Ascending aorta (tissue), 2 donors: ENCODE measurements at regions not wholly inside any gene's neighbourhood (a gene's known extent, or its start where the extent isn't known, plus 50 kb on each side); places are given as distances from the start of the nearest gene placed in this dataset.

Experiments
- DNase-seq, 2 donors: peaks; one replicate each; pipeline ENCODE4 v3.0.0-alpha.2; 2019; ENCODE audit warnings: low spot score in 2 of 2
- H3K27ac ChIP-seq, 2 donors: fragments of 200-600 bp; sonication (generic); one replicate each; pipeline ENCODE4 v1.5.1; 2016 to 2017; ENCODE audit warnings: mild to moderate bottlenecking in 1 of 2
- H3K27me3 ChIP-seq: fragments of 200-600 bp; sonication (generic); one replicate; pipeline ENCODE4 v1.5.1; 2017
- H3K36me3 ChIP-seq, 2 donors: fragments of 200-600 bp; sonication (generic); one replicate each; pipeline ENCODE4 v1.5.1; 2016
- H3K4me1 ChIP-seq, 2 donors: fragments of 200-600 bp; sonication (generic); one replicate each; pipeline ENCODE4 v1.5.1; 2016 to 2017; ENCODE audit warnings: mild to moderate bottlenecking in 1 of 2
- H3K4me3 ChIP-seq, 2 donors: fragments of 200-600 bp; sonication (generic); one replicate each; pipeline ENCODE4 v1.5.1; 2016 to 2017; ENCODE audit warnings: mild to moderate bottlenecking in 1 of 2
- H3K9me3 ChIP-seq, 2 donors: fragments of 200-600 bp; sonication (generic); one replicate each; pipeline ENCODE4 v1.5.1; 2016
- CTCF ChIP-seq, 3 experiments: fragments of 200-600 bp in 2 of 3; fragments of 450-650 bp in 1 of 3; sonication (generic) in 2 of 3; IDR thresholded peaks; one replicate each; pipeline ENCODE4 v1.5.1; 2016 to 2019; ENCODE audit warnings: antibody characterized with exemption in 3 of 3, mild to moderate bottlenecking in 1 of 3, moderate library complexity in 1 of 3
- intact Hi-C: fragments of 100-400 bp; cut with DNase I; formaldehyde crosslinking; loops from one replicate; pipeline ENCODE4 v1.15.1; 2023

- Histone ChIP-seq H3K4me3 (no peak overlapping the region), H3K27me3 (no peaks in the 10 kb centered on the region), H3K9me3 (no peaks in the 10 kb centered on the region), H3K27ac (no peak overlapping the region), H3K36me3 (no peaks in the 10 kb centered on the region), H3K4me1 (no peaks in the 10 kb centered on the region)
- no peak for TF ChIP-seq CTCF (IDR thresholded peaks at IDR 0.05)
- no peak for DNase-seq
- intact Hi-C loops: no loop called here
These were observed 793.7 kb upstream of the SLITRK5 start for GRCh38 chr13:86877441-86877840.

- no peak overlapping the region for H3K4me3 ChIP-seq
- H3K9me3 ChIP-seq: no peaks in the 10 kb centered on the region
- intact Hi-C loops: no loop called here
- H3K36me3 ChIP-seq: no peaks in the 10 kb centered on the region
- no peaks in the 10 kb centered on the region for H3K27me3 ChIP-seq
- H3K27ac ChIP-seq: no peak overlapping the region
- no peak for TF ChIP-seq CTCF (IDR thresholded peaks at IDR 0.05)
- DNase-seq: no peak
- H3K4me1 ChIP-seq: no peaks in the 10 kb centered on the region
These were observed 792.4 kb upstream of the SLITRK5 start for GRCh38 chr13:86878781-86879180.

- TF ChIP-seq CTCF (IDR thresholded peaks at IDR 0.05): no peak
- intact Hi-C loops: no loop called here
- no peaks in the 10 kb centered on the region for H3K27me3 ChIP-seq
- H3K9me3 ChIP-seq: no peaks in the 10 kb centered on the region
- no peaks in the 10 kb centered on the region for H3K36me3 ChIP-seq
- no peak overlapping the region for H3K4me3 ChIP-seq
- H3K4me1 ChIP-seq: no peaks in the 10 kb centered on the region
- DNase-seq: no peak
- no peak overlapping the region for H3K27ac ChIP-seq
These were observed 789.8 kb upstream of the SLITRK5 start for GRCh38 chr13:86881390-86881789.

GRCh38 chr13:86882107-86882506, 789.1 kb upstream of the SLITRK5 start:
- Histone ChIP-seq H3K27me3 (no peaks in the 10 kb centered on the region), H3K4me1 (no peaks in the 10 kb centered on the region), H3K27ac (no peak overlapping the region), H3K4me3 (no peak overlapping the region), H3K9me3 (no peaks in the 10 kb centered on the region), H3K36me3 (no peaks in the 10 kb centered on the region)
- intact Hi-C loops: no loop called here
- no peak for TF ChIP-seq CTCF (IDR thresholded peaks at IDR 0.05)
- no peak for DNase-seq

GRCh38 chr13:86882835-86883234, 788.3 kb upstream of the SLITRK5 start:
- no peak for DNase-seq
- Histone ChIP-seq H3K4me3 (no peak overlapping the region), H3K27me3 (no peaks in the 10 kb centered on the region), H3K36me3 (no peaks in the 10 kb centered on the region), H3K4me1 (no peaks in the 10 kb centered on the region), H3K27ac (no peak overlapping the region), H3K9me3 (no peaks in the 10 kb centered on the region)
- intact Hi-C loops: no loop called here
- no peak for TF ChIP-seq CTCF (IDR thresholded peaks at IDR 0.05)

- intact Hi-C loops: no loop called here
- Histone ChIP-seq H3K4me3 (no peak overlapping the region), H3K4me1 (no peaks in the 10 kb centered on the region), H3K27me3 (no peaks in the 10 kb centered on the region), H3K27ac (no peak overlapping the region), H3K9me3 (no peaks in the 10 kb centered on the region), H3K36me3 (no peaks in the 10 kb centered on the region)
- DNase-seq: no peak
- TF ChIP-seq CTCF (IDR thresholded peaks at IDR 0.05): no peak
These were observed 778.8 kb upstream of the SLITRK5 start for GRCh38 chr13:86892330-86892729.
